Panc1 (cell line): ENCODE measurements at regions not wholly inside any gene's neighbourhood (a gene's known extent, or its start where the extent isn't known, plus 50 kb on each side); places are given as distances from the start of the nearest gene placed in this dataset.

ENCODE experiments used
- ATAC-seq: fragments of 200-7000 bp; cut with Tn5 transposase; 2 replicates; pipeline ENCODE4 v1.9.1; 2020; ENCODE audit warnings: mild to moderate bottlenecking, moderate library complexity
- BruUV-seq: library from RNA; stranded (reverse); fragments of 400-500 nt; replicated peaks from 2 replicates; lab custom pipeline; 2021; lab: Mats Ljungman, UMichigan
- CTCF ChIA-PET: fragments of 300-600 bp; sonication (Branson Sonifier 250); formaldehyde crosslinking; loops from one replicate; lab custom pipeline; 2022; ENCODE audit warnings: antibody characterized with exemption; lab: Charles Lee
- POLR2A ChIA-PET: fragments of 300-600 bp; sonication (Branson Sonifier 250); formaldehyde crosslinking; loops from one replicate; lab custom pipeline; 2022; ENCODE audit warnings: antibody characterized with exemption; lab: Charles Lee
- DNase-seq: peaks from one replicate; pipeline ENCODE4 v3.0.0-alpha.2; 2010; ENCODE audit warnings: low read depth, low spot score
- H3K27ac ChIP-seq: 2 replicates; pipeline ENCODE4 v1.5.1; 2011; ENCODE audit warnings: mild to moderate bottlenecking, low read length, inconsistent platforms
- H3K27me3 ChIP-seq: fragments of 200-500 bp; sonication (Bioruptor generic); 2 replicates; pipeline ENCODE4 v1.6.0; 2014; ENCODE audit warnings: low read length, inconsistent platforms; ENCODE audit not compliant: control insufficient read depth, insufficient read depth
- H3K36me3 ChIP-seq: fragments of 200-500 bp; sonication (Bioruptor generic); 2 replicates; pipeline ENCODE4 v1.5.1; 2014; ENCODE audit warnings: inconsistent platforms, mild to moderate bottlenecking, low read length, moderate library complexity; ENCODE audit not compliant: control insufficient read depth, insufficient read depth
- H3K4me1 ChIP-seq: 2 replicates; pipeline ENCODE4 v1.5.1; 2011; ENCODE audit warnings: inconsistent platforms, mild to moderate bottlenecking, low read length, moderate library complexity; ENCODE audit not compliant: control insufficient read depth, insufficient read depth
- H3K4me3 ChIP-seq, 2 experiments: 2 replicates each; pipeline ENCODE4 v1.5.1; 2011 to 2012; ENCODE audit warnings: low read depth in 2 of 2, low read length in 2 of 2, mild to moderate bottlenecking in 2 of 2, inconsistent platforms in 1 of 2, moderate library complexity in 1 of 2
- H3K9me3 ChIP-seq: fragments of 200-500 bp; sonication (Bioruptor generic); 2 replicates; pipeline ENCODE4 v1.5.1; 2014; ENCODE audit warnings: low read depth, mild to moderate bottlenecking, inconsistent platforms, low read length, moderate library complexity; ENCODE audit not compliant: control insufficient read depth, insufficient read depth
- CTCF ChIP-seq: fragments of 450-650 bp; IDR thresholded peaks from 2 replicates; pipeline ENCODE4 v1.5.1; 2017; ENCODE audit warnings: mild to moderate bottlenecking
- POLR2AphosphoS5 ChIP-seq: IDR thresholded peaks from 2 replicates; pipeline ENCODE4 v1.6.1; 2012; ENCODE audit warnings: mild to moderate bottlenecking, low read depth, low read length, moderate library complexity
- REST ChIP-seq, 2 experiments: IDR thresholded peaks; 2 replicates each; pipeline ENCODE4 v1.6.1; 2011 to 2012; ENCODE audit warnings: low read depth in 2 of 2, control low read depth in 1 of 2, low read length in 1 of 2, mild to moderate bottlenecking in 1 of 2, moderate library complexity in 1 of 2; ENCODE audit not compliant: insufficient read depth in 1 of 2
- SIN3A ChIP-seq: IDR thresholded peaks from 2 replicates; pipeline ENCODE4 v1.6.1; 2012; ENCODE audit warnings: low read depth, mild to moderate bottlenecking, low read length, moderate library complexity, borderline replicate concordance; ENCODE audit not compliant: insufficient read depth
- TCF7L2 ChIP-seq: IDR thresholded peaks from 2 replicates; pipeline ENCODE4 v1.6.1; 2011; ENCODE audit warnings: mild to moderate bottlenecking, low read depth, low read length, inconsistent platforms
- in situ Hi-C: cut with HindIII; loops from 2 replicates; pipeline ENCODE4 v1.10.0; 2016; ENCODE audit warnings: low sequenced_read_pairs, low pct_unique_long_range_greater_than_20kb
- intact Hi-C: fragments of 100-400 bp; cut with micrococcal nuclease; formaldehyde crosslinking; loops from one replicate; pipeline ENCODE4 v1.10.0; 2022; ENCODE audit not compliant: unreplicated experiment

GRCh38 chr3:55288657-55289056 is 198.4 kb downstream of the WNT5A start:
- ChIA-PET POLR2A (no interaction called here), CTCF (no interaction called here)
- no peaks in the 10 kb centered on the region for H3K27me3 ChIP-seq
- BruUV-seq, result no TSS peak
- no peaks in the 10 kb centered on the region for H3K4me1 ChIP-seq
- no peak overlapping the region for H3K4me3 ChIP-seq
- no peaks in the 10 kb centered on the region for H3K36me3 ChIP-seq
- ATAC-seq, result no peak
- TF ChIP-seq POLR2AphosphoS5 (no peak), CTCF (no peak), TCF7L2 (no peak), REST (IDR thresholded peaks at IDR 0.05; ENCODE audit: insufficient read depth in 1 of 2, low read depth in 2 of 2, low read length in 1 of 2) (no peak), SIN3A (no peak)
- DNase-seq, result no peak
- H3K9me3 ChIP-seq, result no peaks in the 10 kb centered on the region
- H3K27ac ChIP-seq, result no peak overlapping the region
- in situ Hi-C loops (no loop called here), intact Hi-C loops (no loop called here)

GRCh38 chr3:55286693-55287092 is 200.4 kb downstream of the WNT5A start:
- CTCF ChIA-PET, result no interaction called here
- DNase-seq (no peak), ATAC-seq (no peak)
- H3K4me3 ChIP-seq, result no peak overlapping the region
- in situ Hi-C loops (no loop called here), intact Hi-C loops (no loop called here)
- no peak for TF ChIP-seq TCF7L2
- no peak for TF ChIP-seq REST (IDR thresholded peaks at IDR 0.05; ENCODE audit: insufficient read depth in 1 of 2, low read depth in 2 of 2, low read length in 1 of 2)
- no peak for TF ChIP-seq SIN3A
- no peak for TF ChIP-seq POLR2AphosphoS5
- no peak for TF ChIP-seq CTCF
- H3K9me3 ChIP-seq, result no peaks in the 10 kb centered on the region
- no TSS peak for BruUV-seq
- H3K36me3 ChIP-seq, result no peaks in the 10 kb centered on the region
- H3K27me3 ChIP-seq, result no peaks in the 10 kb centered on the region
- POLR2A ChIA-PET, result no interaction called here
- H3K27ac ChIP-seq, result no peak overlapping the region
- H3K4me1 ChIP-seq, result no peaks in the 10 kb centered on the region
